HFFc6 (cell line): ENCODE measurements at regions not wholly inside any gene's neighbourhood (a gene's known extent, or its start where the extent isn't known, plus 50 kb on each side); places are given as distances from the start of the nearest gene placed in this dataset.

Experiments
- DNase-seq: peaks from one replicate; pipeline ENCODE4 v3.0.0-alpha.2; 2018
- H3K27ac Mint-ChIP-seq: 2 replicates; pipeline ENCODE4 v1.8.0; 2020; ENCODE audit warnings: mild to moderate bottlenecking, mixed read lengths
- H3K27me3 Mint-ChIP-seq: 2 replicates; pipeline ENCODE4 v1.8.0; 2021; ENCODE audit warnings: mild to moderate bottlenecking, moderate library complexity, mixed read lengths; ENCODE audit not compliant: insufficient read depth
- H3K36me3 Mint-ChIP-seq: 2 replicates; pipeline ENCODE4 v1.8.0; 2021; ENCODE audit warnings: low read depth, mixed read lengths
- H3K4me1 Mint-ChIP-seq: 2 replicates; pipeline ENCODE4 v1.8.0; 2020; ENCODE audit warnings: low read depth, mixed read lengths
- H3K4me3 Mint-ChIP-seq: 2 replicates; pipeline ENCODE4 v1.8.0; 2020; ENCODE audit warnings: mild to moderate bottlenecking, moderate library complexity, mixed read lengths
- H3K9me3 Mint-ChIP-seq: 2 replicates; pipeline ENCODE4 v1.8.0; 2020; ENCODE audit warnings: mild to moderate bottlenecking, mixed read lengths
- CTCF ChIP-seq: fragments of 200-600 bp; sonication (generic); IDR thresholded peaks from 2 replicates; pipeline ENCODE4 v1.5.0; 2021; ENCODE audit warnings: antibody characterized with exemption, mild to moderate bottlenecking

- H3K36me3 Mint-ChIP-seq: no peaks in the 10 kb centered on the region
- H3K27me3 Mint-ChIP-seq: no peaks in the 10 kb centered on the region
- peaks cover 44% of the 10 kb centered on the region for H3K9me3 Mint-ChIP-seq
- H3K4me3 Mint-ChIP-seq: no peak overlapping the region
- DNase-seq: no peak
- TF ChIP-seq CTCF: no peak
- H3K27ac Mint-ChIP-seq: no peak overlapping the region
- no peaks in the 10 kb centered on the region for H3K4me1 Mint-ChIP-seq
Observed at GRCh38 chr6:50187351-50187921, 137.7 kb upstream of the DEFB112 start.

GRCh38 chr6:50198245-50198644 lies 148.5 kb upstream of the DEFB112 start:
- Mint-ChIP-seq H3K27ac (no peak overlapping the region), H3K36me3 (no peaks in the 10 kb centered on the region), H3K4me1 (no peaks in the 10 kb centered on the region), H3K9me3 (peaks cover 35% of the 10 kb centered on the region), H3K27me3 (no peaks in the 10 kb centered on the region), H3K4me3 (no peak overlapping the region)
- DNase-seq: no peak
- no peak for TF ChIP-seq CTCF

GRCh38 chr6:50202766-50203165 lies 153.0 kb upstream of the DEFB112 start:
- no peak overlapping the region for H3K27ac Mint-ChIP-seq
- no peak for TF ChIP-seq CTCF
- no peak for DNase-seq
- H3K36me3 Mint-ChIP-seq: no peaks in the 10 kb centered on the region
- H3K9me3 Mint-ChIP-seq: peaks cover 20% of the 10 kb centered on the region
- H3K27me3 Mint-ChIP-seq: no peaks in the 10 kb centered on the region
- H3K4me3 Mint-ChIP-seq: no peak overlapping the region
- no peaks in the 10 kb centered on the region for H3K4me1 Mint-ChIP-seq

GRCh38 chr6:50211582-50211981 lies 161.9 kb upstream of the DEFB112 start:
- no peak overlapping the region for H3K27ac Mint-ChIP-seq
- no peak for TF ChIP-seq CTCF

GRCh38 chr6:50213146-50213545 lies 163.4 kb upstream of the DEFB112 start:
- DNase-seq: no peak
- no peaks in the 10 kb centered on the region for H3K4me1 Mint-ChIP-seq
- peaks cover 4% of the 10 kb centered on the region; the same call in 1 of the 2 replicates for H3K27me3 Mint-ChIP-seq
- TF ChIP-seq CTCF: no peak
- 0 out of 2 replicates have a peak, but pooled peaks cover 4% of the 10 kb centered on the region for H3K36me3 Mint-ChIP-seq
- no peak overlapping the region for H3K4me3 Mint-ChIP-seq
- peaks cover 27% of the 10 kb centered on the region for H3K9me3 Mint-ChIP-seq
- no peak overlapping the region for H3K27ac Mint-ChIP-seq

More at GRCh38 chr6:50211582-50211981, 161.9 kb upstream of the DEFB112 start:
- H3K4me1 Mint-ChIP-seq: no peaks in the 10 kb centered on the region
- no peak for DNase-seq
- peaks cover 31% of the 10 kb centered on the region for H3K9me3 Mint-ChIP-seq
- peaks cover 4% of the 10 kb centered on the region; the same call in 1 of the 2 replicates for H3K27me3 Mint-ChIP-seq
- H3K4me3 Mint-ChIP-seq: no peak overlapping the region
- 0 out of 2 replicates have a peak, but pooled peaks cover 4% of the 10 kb centered on the region for H3K36me3 Mint-ChIP-seq
